ACC112 (cell line): ENCODE measurements at regions not wholly inside any gene's neighbourhood (a gene's known extent, or its start where the extent isn't known, plus 50 kb on each side); places are given as distances from the start of the nearest gene placed in this dataset.
"Not testable (repeated sequence)": the region's sequence is repeated elsewhere in the genome, so short reads cannot be mapped to it uniquely, and the experiment has no call there.

Experiments
- H2AFZ ChIP-seq: fragments of 200-600 bp; sonication (generic); one replicate; pipeline ENCODE4 v1.6.0; 2017; ENCODE audit warnings: antibody characterized with exemption, low read length; ENCODE audit not compliant: unreplicated experiment
- H3K27ac ChIP-seq: fragments of 200-600 bp; sonication (generic); 2 replicates; pipeline ENCODE4 v1.5.1; 2014; ENCODE audit warnings: low read depth, mild to moderate bottlenecking, antibody characterized with exemption, low read length, moderate library complexity
- H3K27me3 ChIP-seq: fragments of 200-600 bp; sonication (generic); 2 replicates; pipeline ENCODE4 v1.6.1; 2014; ENCODE audit warnings: mild to moderate bottlenecking, antibody characterized with exemption, low read length, moderate library complexity, mixed read lengths; ENCODE audit not compliant: insufficient read depth
- H3K36me3 ChIP-seq: fragments of 200-600 bp; sonication (generic); 2 replicates; pipeline ENCODE4 v1.6.1; 2016; ENCODE audit warnings: mild to moderate bottlenecking, antibody characterized with exemption, low read length, moderate library complexity, mixed read lengths; ENCODE audit not compliant: insufficient read depth
- H3K4me1 ChIP-seq: fragments of 200-600 bp; sonication (generic); one replicate; pipeline ENCODE4 v1.6.1; 2016; ENCODE audit warnings: low read length, mixed read lengths; ENCODE audit not compliant: insufficient read depth, unreplicated experiment, control insufficient read depth
- H3K4me3 ChIP-seq: fragments of 200-600 bp; sonication (generic); 2 replicates; pipeline ENCODE4 v1.5.1; 2014; ENCODE audit warnings: mild to moderate bottlenecking, low read depth, low read length
- H3K79me2 ChIP-seq: fragments of 200-600 bp; sonication (generic); one replicate; pipeline ENCODE4 v1.6.0; 2016; ENCODE audit warnings: low read length; ENCODE audit not compliant: control insufficient read depth, unreplicated experiment, insufficient read depth

DNA sequence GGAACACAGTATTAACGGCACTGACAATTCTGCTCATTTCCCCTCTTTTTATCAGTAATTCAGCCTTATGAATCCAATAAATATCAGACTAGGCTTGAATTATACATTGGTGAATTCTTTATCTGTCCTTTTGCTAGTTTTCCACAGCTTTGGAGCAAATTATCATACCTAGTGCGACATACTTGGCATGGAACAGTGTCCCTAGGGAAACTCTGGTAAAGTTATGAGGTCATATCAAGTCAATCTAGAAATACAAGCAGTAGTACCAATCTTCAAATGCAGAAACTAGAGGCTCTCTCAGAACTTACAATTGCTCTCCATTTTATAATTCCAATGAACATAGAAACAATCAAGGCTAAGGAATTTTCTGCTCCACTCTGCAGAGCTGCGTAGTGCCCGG, 449.3 kb upstream of the NPVF start:
- H3K4me1 ChIP-seq: no peaks in the 10 kb centered on the region
- H3K36me3 ChIP-seq: no peaks in the 10 kb centered on the region
- H3K27ac ChIP-seq: no peak overlapping the region
- H2AFZ ChIP-seq: no peak overlapping the region
- no peaks in the 10 kb centered on the region for H3K27me3 ChIP-seq
- H3K79me2 ChIP-seq: no peaks in the 10 kb centered on the region
- no peak overlapping the region for H3K4me3 ChIP-seq

DNA sequence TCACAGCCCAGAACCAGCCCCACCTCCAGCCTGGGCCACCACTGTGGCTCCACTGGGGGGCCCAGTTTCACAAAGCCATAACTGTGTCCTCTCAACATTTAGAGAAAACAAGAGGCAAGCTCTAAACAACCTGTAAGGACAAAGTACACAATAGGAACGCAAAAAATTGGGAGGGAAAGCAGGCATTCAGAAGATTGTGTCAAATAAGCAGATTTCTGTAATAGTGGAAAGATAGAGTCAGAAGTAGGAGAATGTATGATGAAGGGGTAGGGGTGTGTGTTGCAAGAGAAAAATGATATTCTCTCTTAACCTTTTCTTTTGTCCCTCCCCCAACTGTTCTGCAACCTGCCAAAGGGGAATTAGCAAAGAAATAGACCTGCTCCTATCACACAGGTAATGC, 449.9 kb upstream of the NPVF start:
- Histone ChIP-seq H2AFZ (no peak overlapping the region), H3K36me3 (no peaks in the 10 kb centered on the region), H3K4me3 (no peak overlapping the region), H3K27me3 (no peaks in the 10 kb centered on the region), H3K79me2 (no peaks in the 10 kb centered on the region), H3K4me1 (no peaks in the 10 kb centered on the region), H3K27ac (no peak overlapping the region)

DNA sequence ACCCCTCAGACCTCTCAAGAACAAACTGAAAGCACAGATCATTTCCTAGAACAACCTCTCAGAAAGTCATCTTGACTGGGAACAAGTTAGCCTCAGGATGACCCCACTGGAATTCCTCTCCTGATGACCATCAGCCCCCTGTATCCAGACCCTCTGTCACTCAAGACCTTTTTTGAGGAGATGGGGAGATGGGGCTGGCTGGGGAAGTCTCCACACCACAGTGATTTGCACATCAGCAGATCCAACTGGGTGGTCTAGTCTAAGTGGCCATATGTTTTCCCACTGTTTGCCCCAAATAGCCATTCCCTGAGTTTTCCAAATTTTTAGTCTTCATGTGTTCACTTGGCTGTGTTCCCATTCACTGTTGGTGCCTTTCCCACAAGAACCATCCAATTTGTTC, 452.4 kb upstream of the NPVF start:
- Histone ChIP-seq H3K36me3 (no peaks in the 10 kb centered on the region), H3K4me3 (no peak overlapping the region), H3K27me3 (no peaks in the 10 kb centered on the region), H3K27ac (no peak overlapping the region), H3K4me1 (no peaks in the 10 kb centered on the region), H2AFZ (no peak overlapping the region), H3K79me2 (no peaks in the 10 kb centered on the region)

DNA sequence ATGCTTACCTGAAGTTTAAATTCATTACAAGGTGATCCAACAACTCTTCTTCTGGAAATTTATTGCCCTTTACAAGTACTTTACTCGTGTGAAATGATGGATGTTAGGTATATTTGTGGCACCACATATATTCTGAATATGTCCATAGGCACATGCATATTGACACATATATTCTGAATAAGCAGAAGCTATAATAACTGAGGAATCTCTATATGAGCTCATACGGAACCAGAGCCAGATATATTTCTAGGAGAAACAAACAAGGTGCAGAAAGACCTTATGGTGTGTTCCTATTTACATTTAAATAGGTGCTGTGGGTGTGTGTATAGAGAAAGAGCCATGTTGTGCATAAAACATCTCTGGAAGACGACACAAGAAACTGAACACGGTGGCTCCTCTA, 456.1 kb upstream of the NPVF start:
- H3K27ac ChIP-seq: no peak overlapping the region
- no peak overlapping the region for H2AFZ ChIP-seq
- no peaks in the 10 kb centered on the region for H3K79me2 ChIP-seq
- no peak overlapping the region for H3K4me3 ChIP-seq
- no peaks in the 10 kb centered on the region for H3K36me3 ChIP-seq
- no peaks in the 10 kb centered on the region for H3K4me1 ChIP-seq
- H3K27me3 ChIP-seq: no peaks in the 10 kb centered on the region

DNA sequence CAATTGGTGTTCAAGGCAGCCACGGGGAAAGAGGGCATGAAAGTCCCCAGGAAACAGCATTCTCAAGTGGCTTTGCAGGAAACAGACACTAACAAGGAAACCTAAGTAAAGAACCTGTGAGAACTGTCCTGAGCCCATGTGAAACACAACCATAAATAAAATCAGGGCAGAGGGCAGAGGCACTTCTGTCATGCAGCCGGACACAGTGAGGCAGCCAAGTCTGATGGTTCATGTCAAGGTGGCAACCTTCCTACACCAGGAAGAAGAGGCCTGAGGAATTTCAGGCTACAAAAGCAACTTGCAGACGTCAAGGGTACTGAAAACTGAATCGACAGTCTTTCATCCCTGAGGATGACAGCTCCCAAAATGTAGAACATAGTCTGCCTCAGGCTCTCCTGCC, 458.2 kb upstream of the NPVF start:
- no peak overlapping the region for H3K4me3 ChIP-seq
- H3K79me2 ChIP-seq: no peaks in the 10 kb centered on the region
- no peaks in the 10 kb centered on the region for H3K27me3 ChIP-seq
- H2AFZ ChIP-seq: no peak overlapping the region
- H3K27ac ChIP-seq: no peak overlapping the region
- H3K36me3 ChIP-seq: no peaks in the 10 kb centered on the region
- H3K4me1 ChIP-seq: no peaks in the 10 kb centered on the region

DNA sequence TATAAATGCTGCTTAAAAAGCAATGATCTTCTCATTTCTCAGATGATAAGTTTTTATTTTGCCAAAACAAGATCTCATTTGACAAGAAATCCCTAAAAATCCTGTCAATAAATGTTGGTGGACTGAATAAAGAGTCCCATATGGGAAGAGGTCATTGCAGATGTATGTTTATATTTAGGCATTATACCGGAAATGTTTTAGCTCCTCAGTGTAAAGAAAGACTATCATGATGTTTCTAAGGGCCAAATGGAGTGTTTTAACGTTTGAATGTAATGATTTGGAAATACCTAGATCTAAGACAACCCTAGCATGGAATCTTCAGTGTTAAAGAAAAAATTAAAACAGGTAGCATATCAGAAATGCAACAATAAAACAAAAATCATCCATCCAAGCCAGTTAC, 457.8 kb upstream of the NFE2L3 start:
- Histone ChIP-seq H3K36me3 (no peaks in the 10 kb centered on the region), H3K4me1 (no peaks in the 10 kb centered on the region), H3K4me3 (no peak overlapping the region), H2AFZ (no peak overlapping the region), H3K27me3 (no peaks in the 10 kb centered on the region), H3K79me2 (no peaks in the 10 kb centered on the region), H3K27ac (no peak overlapping the region)

DNA sequence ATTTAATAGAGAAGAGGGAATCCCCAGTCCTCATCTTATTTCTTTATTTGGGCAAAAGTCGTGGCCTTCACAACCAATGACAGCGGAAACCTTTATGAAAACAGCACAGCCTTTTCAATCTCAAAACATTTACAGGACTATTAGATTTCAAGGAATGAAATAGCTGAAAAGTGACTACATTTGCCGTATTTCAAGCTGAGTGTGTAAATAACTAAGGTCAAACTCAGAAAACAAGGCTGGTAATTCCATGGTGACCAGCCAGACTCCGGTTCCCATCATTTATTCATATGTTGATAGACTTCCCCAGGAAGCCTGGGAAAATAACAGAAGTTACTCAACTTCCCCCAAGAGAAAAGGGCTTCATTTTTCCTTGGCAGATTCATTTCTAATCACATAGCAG, 457.3 kb upstream of the NFE2L3 start:
- no peak overlapping the region for H3K27ac ChIP-seq
- no peak overlapping the region for H2AFZ ChIP-seq
- H3K79me2 ChIP-seq: no peaks in the 10 kb centered on the region
- H3K36me3 ChIP-seq: no peaks in the 10 kb centered on the region
- H3K4me3 ChIP-seq: no peak overlapping the region
- no peaks in the 10 kb centered on the region for H3K27me3 ChIP-seq
- H3K4me1 ChIP-seq: no peaks in the 10 kb centered on the region

DNA sequence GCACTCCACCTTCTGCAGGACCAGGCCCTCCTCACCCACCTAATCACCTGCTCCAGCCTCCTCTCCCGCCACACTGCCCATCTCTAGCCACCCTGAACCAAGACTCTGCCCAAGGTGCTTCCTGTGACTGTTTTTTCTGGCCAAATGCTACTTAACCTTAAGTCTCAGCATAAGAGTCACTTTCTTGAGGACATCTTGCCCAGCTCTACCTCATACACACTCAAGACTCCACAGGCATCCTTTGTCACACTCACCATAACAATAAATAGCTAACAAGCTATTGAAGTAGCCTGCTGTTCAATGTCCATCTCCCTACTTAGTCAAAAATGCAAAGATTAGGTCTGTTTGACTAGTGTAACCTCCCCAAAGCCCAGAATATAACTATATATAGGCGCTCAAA, 455.4 kb upstream of the NFE2L3 start:
- no peak overlapping the region for H3K4me3 ChIP-seq
- no peak overlapping the region for H2AFZ ChIP-seq
- no peaks in the 10 kb centered on the region for H3K27me3 ChIP-seq
- H3K79me2 ChIP-seq: no peaks in the 10 kb centered on the region
- no peaks in the 10 kb centered on the region for H3K36me3 ChIP-seq
- H3K4me1 ChIP-seq: no peaks in the 10 kb centered on the region
- H3K27ac ChIP-seq: no peak overlapping the region

DNA sequence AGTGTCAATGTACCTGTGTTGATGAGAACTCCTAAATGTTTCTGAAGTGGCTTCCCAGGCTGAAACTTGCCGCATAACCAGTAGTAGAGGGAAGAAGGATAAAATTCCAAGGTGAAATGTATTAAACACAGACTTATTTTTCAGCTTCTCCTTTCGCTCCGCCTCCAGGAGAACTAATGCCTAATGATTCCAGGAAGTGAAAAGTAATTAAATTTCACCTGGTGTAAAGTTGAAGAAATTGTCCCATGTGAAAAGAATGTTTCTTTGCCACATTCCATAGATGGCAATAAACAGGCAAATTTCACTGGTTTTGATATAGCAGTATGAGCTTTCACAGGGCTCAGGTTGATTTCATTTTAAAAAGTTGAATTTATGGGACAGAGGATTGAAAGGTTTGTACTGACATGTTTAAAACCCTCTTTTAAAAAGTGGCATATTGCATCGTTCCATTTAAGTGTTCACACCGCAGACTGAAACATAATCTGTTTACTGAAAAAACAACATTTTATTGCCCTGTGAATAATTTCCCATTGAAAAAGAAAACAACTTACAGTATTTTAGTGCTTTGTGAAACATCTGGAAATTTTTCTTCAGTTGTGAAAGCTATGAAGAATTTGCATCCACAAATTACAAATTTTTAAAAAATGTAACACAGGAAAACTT, 453.4 kb upstream of the NFE2L3 start:
- Histone ChIP-seq H3K4me1 (no peaks in the 10 kb centered on the region), H3K4me3 (no peak overlapping the region), H2AFZ (no peak overlapping the region)

DNA sequence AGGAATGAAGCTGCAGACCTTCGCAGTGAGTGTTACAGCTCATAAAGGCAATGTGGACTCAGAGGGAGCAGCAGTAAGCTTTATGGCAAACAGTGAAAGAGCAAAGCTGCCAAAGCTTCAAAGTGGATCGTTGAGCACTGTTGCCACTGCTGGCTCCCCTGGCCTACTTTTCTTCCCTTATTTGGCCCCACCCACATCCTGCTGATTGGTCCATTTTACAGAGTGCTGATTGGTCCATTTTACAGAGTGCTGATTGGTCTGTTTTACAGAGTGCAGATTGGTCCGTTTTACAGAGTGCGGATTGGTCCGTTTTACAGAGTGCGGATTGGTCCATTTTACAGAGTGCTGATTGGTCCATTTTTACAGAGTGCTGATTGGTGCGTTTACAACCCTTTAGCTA, 451.9 kb upstream of the NFE2L3 start:
- H3K36me3 ChIP-seq, H3K4me1 ChIP-seq, H3K27me3 ChIP-seq: not testable (repeated sequence)

More for the DNA sequence above, 453.4 kb upstream of the NFE2L3 start:
- no peaks in the 10 kb centered on the region for H3K27me3 ChIP-seq
- H3K36me3 ChIP-seq: no peaks in the 10 kb centered on the region
- no peaks in the 10 kb centered on the region for H3K79me2 ChIP-seq
- H3K27ac ChIP-seq: no peak overlapping the region

DNA sequence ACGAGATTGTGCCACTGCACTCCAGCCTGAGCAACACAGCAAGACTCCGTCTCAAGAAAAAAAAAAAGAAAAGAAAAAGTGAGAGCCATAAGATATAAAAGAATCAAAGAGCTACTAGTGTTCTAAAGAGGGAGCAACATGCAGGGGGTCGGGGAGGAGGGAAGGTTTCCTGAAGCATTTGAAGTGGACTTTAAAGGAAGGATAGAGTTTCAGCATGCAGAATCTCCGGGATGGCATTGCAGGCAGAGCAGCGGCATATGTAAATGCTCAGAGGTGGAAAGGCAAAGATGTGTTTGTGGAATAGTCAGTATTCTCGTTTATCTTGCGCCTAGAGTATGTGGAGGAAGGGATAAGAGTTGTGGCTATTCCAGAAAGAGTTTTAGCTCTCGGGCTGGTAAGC, 447.6 kb upstream of the NFE2L3 start:
- Histone ChIP-seq H2AFZ (no peak overlapping the region), H3K27me3 (no peaks in the 10 kb centered on the region), H3K36me3 (no peaks in the 10 kb centered on the region), H3K4me1 (no peaks in the 10 kb centered on the region), H3K4me3 (no peak overlapping the region), H3K27ac (no peak overlapping the region), H3K79me2 (no peaks in the 10 kb centered on the region)

More for the DNA sequence above, 451.9 kb upstream of the NFE2L3 start:
- not testable (repeated sequence) for H3K27ac ChIP-seq, H3K4me3 ChIP-seq, H2AFZ ChIP-seq, H3K79me2 ChIP-seq
